HG02938 (cell line): ENCODE measurements at regions not wholly inside any gene's neighbourhood (a gene's known extent, or its start where the extent isn't known, plus 50 kb on each side); places are given as distances from the start of the nearest gene placed in this dataset.

Source experiments
- ATAC-seq: cut with Tn5 transposase; IDR thresholded peaks from one replicate; pipeline ENCODE4 v1.9.1; 2021; ENCODE audit warnings: mild to moderate bottlenecking, moderate library complexity; ENCODE audit not compliant: unreplicated experiment

DNA sequence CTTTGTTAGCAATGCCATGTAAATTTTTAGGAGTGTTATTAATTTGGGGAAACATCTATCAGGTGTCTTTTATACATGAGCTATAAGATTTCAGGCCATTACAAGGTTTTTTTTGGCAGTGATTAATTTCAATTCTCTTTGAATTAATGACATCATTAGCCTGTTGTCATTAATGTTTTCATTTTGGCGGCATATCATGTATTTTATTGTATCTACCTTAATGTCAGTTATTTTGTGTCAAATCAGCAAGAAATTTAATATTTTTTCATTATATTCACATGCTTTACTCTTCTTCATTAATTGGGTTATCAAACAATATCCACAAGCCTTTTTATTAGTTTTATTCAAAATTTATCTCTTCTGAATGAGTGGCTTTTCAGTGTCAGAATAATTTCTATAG is 153.0 kb upstream of the CAND1 start:
- ATAC-seq = no peak

DNA sequence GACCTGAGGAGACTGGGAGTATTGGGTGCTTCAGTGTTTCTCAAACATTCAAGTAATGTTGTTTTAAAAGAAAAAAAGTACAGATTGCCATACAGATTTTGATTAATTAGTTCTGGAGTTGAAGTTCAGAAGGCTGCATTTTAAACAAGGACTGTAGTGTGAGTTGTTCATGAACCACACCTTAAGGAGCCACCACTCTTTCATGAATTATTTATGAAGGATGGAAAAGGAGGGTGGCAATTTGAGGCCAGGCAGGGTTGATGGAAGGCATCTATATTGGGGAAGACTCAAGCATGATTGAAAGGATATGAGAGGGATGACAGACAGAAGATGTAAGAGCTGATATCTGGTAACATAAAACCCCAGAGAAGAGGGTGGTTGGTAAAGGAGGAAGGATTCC is 146.6 kb upstream of the CAND1 start:
- ATAC-seq = no peak

DNA sequence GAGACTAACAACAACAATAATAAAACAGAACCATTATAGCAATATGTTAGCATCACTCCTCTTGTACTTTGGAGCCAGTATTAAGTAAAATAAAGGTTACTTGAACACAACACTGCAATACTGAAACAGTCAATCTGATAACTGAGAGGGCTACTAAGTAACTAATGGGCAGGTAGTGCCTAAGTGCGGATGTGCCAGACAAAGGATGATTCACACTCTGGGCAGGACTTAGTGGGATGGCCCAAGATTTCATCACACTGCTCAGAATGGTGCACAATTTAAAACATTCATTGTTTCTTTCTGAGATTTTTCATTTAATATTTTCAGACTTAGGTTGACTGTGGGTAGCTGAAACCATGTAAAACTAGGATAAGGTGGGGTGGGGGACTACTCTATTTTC is 131.9 kb upstream of the CAND1 start:
- ATAC-seq = no peak

DNA sequence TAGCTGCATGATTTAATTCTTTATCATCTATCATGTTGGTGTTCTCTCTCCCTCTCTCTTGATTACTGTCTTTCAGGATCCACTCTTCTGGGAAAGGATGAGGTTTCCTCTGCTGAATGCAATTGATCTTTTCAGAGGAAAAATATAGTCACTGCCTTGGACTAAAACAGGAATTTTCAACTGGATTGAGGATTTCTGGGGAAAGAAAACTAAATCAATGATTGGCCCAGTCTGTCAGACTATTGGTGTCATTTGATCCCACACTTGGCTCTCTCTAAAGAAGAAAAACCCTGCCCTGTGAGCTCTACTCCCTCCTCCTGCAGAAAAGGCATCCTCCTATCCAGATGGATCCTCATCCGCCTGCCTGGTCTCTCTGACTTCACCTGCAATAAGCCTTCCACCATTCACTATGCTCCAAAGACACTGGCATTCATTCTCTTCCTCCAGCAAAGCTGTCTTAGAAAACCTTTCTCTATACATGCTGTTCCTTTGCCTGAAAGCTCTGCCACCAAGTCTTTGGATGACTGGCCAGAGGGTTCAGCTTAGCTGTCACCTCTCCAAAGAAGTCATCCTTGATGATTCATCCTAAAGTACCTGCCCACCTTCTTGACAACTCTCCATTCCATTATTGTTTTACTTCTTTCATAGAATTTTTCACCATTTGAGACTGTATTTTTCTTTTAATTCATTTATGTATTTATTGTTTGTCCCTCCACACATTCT is 127.7 kb upstream of the CAND1 start:
- no peak for ATAC-seq

DNA sequence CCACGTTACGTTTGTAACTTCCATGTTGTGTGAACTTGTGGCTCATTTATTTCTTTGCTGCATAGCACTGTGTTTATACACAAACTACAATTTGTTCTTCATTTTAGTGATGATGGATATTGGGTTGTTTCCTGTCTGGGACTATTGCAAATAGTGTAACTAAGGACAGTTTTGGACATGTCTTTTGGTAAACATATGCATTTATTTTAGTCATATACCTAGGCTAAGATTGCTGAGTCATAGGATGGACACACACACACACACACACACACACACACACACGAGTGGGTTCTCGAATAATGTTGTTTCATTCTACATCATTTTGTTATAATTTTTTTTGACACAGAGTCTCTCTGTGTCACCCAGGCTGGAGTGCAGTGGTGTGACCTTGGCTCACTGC is 123.5 kb upstream of the CAND1 start:
- ATAC-seq = no peak

DNA sequence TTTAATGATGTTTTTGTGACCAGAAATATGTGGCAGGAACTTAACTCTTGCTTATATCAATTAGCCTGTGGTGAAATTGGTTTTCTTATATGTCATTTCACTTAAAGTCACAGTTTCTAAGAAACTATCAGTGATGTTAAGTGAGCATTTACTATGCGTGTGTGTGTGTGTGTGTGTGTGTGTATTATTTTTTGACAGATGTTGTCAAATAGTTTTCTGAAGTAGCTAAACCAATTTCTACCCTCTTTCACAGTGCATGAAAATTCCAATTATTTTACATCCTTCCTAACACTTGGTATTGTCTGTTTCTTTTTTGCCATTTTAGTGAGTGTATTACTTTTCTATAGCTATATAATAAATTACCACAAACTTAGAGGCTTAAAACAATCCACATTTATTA is 122.1 kb upstream of the CAND1 start:
- ATAC-seq = no peak

DNA sequence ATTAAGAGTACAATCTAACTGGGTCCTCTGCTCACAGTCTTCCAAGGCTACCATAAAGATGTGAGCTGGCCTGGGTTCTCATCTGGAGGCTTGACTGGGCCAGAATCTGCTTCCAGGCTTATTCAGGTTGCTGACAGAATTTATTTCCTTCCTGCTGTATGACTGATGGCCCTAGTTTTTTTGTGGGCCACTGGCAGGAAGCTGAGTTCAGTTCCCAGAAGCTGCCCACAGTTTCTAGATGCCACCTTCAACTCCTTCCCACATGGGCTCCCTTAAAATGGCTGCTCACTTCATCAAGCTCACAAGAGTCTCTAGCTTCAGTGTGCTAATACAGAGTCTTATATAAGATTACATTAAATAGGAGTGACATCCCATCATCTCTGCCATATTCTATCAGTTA is 121.7 kb upstream of the CAND1 start:
- ATAC-seq = no peak

DNA sequence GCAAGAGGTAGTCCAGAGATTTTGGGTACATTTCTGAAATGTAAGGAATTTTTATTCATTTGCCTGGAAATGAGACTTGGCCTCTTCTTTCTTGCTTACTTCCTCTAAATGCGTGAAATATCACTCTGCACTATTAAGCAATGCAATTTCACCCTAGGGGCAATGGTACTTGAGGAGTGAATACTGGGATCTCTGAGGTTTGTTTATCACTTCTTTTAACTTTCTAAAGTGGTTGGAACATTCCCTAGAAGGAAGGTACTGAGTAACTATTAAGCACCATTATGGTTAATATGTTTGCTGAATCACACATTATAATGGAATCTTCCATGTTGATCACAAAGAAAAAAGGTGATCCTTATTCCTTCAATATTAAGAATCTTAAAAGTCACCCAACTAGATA is 120.9 kb upstream of the CAND1 start:
- ATAC-seq = no peak

DNA sequence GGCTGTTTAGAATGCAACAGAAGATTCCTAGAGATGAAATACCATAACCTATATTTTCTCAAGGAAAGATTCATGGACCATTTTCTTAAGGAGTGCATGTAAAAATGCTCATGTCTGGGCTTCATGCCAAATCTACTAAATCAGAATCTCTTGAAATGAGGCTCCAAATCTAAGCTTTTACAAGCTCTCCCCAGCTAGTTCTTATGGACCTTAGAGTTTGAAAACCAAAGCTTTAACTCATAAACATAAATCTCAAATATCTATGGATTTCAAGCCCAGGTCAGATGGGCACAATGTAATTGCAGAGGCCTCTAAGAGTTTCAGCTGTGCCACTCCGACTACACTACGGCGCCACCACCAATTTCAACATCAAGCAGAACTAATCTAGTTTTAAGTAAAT is 117.3 kb upstream of the CAND1 start:
- no peak for ATAC-seq

DNA sequence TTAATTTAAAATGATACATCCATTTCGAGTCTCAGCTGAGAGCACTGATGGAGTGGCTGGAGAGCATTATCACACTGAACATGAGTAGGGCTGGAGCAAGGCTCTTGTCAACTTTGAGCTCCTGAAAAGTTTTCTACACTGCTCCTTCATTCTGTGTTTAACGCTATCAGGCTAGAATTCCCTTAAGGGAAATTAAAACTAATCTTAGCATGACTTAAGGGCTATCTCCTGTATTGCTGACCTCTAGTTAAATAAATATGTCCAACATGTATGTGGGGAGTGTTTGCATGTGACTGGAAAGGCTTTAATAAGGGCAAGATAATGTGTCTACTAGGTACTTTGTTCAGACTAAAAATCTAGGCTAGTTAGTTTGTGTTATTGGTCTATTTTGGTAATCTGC is 116.7 kb upstream of the CAND1 start:
- no peak for ATAC-seq

DNA sequence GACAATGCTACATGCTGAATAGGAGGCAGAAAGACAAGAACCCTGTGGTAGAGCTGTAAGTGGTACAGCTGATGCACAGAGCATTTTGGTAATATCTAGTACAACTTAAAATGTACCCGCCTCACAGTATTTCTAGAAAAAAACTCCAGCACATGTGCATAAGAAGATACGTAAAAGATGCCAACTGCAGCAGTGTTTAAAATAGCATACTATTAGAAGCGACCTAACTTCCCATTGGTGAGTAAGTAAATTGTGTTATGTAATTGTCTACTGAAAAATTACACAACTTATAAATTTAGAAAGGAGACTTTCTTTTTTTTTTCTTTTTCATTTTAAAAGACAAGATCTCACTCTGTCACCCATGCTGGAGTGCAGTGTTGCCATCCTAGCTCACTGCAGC is 114.3 kb upstream of the CAND1 start:
- no peak for ATAC-seq

DNA sequence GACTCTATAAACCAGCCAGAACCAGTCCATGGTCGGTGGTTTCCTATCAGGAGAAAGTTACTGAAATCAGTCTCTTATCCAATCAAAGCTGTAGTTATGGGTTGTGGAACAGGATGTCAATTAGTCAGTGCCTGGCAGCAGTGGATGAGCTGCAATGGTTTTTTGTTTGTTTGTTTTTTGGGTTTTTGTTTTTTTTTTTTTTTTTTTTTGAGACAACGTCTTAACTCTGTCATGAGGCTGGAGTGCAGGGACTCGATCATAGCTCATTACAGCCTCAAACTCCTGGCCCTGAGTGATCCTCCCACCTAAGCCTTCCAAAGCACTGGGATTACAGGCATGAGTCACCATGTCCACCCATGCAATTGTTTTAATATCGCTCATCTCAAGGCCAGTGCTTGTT is 113.3 kb upstream of the CAND1 start:
- no peak for ATAC-seq

DNA sequence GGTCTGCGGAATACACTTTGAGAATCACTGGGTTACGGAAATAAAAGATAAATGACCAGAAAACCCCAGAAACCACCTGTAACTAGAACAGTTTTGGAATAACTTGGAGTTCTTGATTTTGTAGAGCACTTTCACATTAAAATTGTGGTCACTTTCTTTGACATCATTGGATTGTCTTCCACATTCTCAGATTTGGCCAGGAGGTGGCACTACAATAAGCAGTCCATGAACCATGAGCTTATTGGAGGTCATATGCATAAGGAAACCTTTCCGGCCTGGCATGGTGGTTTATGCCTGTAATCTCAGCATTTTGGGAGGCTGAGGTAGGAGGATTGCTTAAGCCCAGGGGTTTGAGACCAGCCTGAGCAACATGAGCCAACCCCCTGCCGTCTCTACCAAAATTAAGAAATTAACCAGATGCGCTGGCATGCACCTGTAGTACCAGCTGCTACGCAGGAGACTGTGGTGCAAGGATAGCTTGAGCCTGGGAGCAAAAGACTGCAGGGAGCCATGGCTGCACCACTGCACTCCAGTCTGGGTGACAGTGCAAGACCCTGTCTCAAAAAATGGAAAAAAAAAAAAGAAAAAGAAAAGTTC is 107.7 kb upstream of the CAND1 start:
- ATAC-seq = peak; percentile 58

DNA sequence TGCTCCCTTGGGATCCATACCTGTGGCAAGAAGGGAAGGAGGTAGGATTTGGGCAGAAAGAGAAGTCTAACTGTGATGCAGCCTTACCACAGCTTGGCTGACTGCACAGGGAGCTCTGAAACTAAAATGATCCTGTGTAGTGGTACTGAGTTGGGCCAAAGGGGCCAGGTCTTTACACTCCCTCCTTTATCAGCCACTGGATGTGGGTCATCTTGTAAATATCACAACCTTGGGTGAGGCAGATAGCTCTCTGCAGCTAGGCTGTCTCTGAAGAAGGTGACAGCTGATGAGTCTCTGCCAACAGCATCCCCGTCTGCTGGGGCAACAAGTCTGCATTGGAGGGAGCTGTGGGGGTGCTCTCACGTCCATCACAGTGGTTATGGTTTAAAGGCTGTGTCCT is 95.9 kb upstream of the CAND1 start:
- no peak for ATAC-seq

DNA sequence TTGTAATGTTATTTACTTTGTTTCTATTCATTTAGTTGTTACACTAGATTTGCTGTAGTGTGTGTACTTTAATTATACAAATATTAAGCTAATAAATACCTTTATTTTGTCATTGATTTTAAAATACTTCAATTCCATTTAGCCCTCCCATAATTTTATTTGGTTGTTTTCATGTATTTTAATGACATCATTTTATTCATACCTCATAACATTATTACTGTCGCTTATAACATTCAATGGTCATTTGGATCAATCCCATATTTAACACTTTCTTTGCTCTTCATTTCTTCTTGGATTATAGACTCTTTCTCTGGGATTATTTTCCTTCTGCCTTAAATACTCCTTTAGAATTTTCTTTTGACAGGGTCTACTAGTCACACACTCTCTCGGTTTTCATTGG is 86.6 kb upstream of the CAND1 start:
- no peak for ATAC-seq

DNA sequence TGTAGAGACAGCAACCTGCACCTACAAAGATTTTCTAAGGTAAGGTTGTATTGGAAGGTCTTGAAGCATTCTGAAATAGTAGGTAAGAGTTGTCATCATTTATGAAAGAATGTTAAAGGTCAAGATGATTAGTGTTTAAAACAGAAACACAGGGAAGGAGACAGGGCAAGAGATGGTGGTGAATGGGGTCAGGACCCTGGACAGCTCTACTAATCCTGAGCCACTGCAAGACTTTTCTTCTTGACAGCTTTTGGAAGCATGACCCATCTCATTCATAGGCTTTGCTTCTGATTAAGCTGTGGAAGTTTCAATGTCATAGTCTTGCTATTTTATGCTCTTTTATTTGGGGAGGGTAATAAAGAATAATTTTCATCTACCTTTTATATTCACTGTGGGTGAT is 75.5 kb upstream of the CAND1 start:
- no peak for ATAC-seq

DNA sequence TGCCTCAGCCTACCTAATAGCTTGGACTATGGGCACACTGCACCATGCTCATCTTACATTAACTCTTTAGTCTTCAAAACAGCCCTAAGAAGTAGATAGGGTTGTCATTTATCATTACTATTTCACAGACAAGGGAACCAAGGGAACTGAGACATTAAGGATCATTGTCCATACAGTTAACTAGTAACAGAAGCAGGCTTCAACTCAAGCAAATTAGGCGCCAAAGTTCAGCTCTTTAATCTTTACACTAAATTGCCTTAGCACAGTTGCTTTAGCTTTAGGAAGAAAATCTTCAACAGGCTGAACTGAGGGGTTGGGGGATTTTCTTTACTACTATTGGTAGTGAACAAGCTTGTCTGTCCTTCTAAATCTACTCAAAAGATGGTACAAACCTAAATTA is 68.8 kb upstream of the CAND1 start:
- no peak for ATAC-seq

DNA sequence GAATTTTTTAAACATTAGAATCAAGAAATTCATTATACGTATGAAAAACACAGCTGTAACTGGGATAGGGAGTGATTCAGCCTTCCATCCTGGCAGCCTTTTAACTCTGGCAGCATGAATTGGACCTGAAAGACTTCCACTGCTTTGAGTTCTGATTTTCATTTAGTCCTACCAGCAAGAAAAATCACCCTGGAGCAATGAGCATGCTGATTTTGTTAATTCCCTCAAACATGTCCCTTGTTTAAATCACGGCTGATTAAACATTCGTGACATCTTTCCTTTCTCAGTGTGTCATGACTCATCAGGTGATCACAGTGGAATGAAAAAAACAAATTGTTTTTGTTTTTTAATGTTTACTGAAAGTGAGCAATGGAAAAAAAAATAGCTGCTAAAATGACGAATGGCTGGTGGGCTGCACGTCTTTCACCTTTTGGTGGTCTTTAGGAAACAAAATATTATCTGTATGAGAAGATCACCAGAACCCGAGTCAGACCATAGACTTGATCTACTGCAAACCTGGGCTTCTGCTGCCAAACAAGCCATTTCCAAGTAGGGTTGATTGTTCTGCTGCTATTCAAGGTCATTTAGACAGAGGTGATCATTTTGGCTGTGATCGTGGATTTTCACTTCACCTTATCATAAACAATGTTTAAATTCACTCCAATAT is 67.0 kb upstream of the CAND1 start:
- no peak for ATAC-seq

DNA sequence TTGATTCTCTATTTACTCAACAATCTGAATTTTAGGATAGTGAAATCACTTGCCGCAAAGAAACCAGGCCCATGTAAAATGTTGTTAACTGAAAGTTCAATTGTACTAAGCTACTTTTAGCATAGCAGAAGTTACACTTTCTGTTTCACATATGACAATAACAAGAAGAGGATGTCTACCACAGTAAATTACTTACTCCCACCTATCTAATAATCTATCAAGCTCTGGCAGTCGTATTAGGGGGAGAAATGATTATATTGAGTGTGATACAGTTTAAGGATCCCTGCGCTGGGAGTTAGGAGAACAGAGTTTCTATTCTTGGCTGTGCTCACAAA is 66.5 kb upstream of the CAND1 start:
- no peak for ATAC-seq

DNA sequence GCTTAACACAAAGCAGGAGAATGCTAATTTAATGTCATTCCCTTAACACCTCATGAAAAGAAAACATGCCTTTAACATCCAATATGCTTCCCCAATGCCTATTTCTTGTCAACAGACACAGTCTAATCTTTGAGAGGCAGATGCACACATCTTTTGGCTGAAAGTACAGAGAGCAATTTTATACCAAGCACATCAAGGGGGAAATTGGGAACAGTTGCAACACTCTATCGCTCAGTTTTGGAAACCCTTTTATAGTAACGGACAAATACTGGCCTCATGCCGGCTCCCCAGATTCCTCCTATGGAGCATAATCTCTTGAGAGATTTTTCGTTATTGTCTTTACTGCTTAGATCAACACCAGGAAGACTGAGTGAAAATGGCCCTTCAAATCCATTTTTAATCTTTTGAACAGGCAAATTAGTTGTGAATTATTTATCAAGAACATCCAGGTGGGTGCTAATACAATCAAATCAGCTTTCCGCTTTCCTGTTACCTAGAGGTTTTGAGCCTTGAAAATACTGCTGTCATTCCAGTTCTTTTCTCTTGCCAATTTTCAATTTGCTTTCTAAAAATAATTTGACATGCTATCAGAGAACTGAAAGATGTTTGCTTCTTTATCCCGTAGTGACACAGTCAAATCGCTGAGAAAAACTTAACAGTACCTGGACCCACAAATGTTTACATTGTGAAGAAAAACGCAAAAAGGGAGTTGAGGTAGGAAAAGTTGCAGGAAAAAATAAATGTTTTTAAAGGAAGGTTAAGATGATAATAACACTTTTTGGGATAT is 60.7 kb upstream of the CAND1 start:
- no peak for ATAC-seq

DNA sequence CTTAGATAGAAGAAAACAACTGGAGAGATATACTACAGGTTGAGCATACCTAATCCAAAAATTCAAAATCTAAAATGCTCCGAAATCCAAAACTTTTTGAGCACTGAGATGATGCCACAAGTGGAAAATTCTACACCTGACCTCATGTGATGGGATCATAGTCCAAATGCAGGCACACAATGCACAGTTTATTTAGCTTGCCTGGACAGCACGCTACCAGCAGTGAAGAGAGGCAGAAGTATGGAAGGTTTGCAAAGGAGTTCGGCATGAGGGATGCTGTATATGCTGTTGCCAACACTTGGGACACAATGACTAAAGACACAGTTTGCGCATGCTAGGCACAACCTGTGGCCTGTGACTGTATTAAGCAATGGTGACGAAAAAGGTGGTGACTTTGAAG is 58.1 kb upstream of the CAND1 start:
- no peak for ATAC-seq

DNA sequence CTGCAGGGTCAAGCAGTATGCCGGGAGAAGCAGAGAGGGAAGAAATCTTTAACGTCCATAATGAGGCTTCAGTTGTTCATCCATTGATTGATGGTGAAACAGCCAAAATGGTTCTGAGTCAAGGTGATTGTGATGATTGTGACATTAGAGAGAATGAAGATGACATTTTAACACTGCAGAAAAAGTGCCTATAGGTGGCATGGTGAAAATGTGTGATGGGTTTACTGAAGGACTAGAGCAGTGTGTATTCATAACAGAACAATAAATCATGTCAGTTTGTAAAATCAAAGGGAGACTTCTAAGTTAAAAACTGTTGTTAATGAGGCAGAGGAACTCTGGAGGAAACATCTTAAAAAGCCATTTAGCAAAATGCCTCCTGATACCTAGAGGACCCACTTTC is 57.7 kb upstream of the CAND1 start:
- ATAC-seq = no peak
